ENCODE measurements at regions not wholly inside any gene's neighbourhood (a gene's known extent, or its start where the extent isn't known, plus 50 kb on each side); places are given as distances from the start of the nearest gene placed in this dataset.

DNA sequence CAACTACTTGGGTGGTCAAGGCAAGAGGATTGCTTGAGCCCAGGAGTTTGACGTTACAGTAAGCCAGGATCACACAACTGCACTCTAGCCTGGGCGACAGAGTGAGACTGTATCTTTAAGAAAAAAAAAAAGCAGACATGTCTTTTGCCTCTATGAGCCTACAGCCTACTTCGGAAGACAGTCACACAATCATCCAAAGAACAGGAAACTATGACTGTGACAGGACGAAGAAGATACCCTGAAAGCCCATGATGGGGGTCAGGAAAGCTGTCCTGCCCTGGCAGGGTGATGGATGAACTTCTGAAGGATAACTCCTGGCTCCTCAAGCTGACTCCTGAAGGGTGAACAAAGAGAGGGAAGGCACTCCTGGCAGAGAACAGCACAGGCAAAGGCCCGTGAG lies 251.7 kb upstream of the SIX2 start:
- no peaks in the 10 kb centered on the region for H3K36me3 ChIP-seq
- no peak overlapping the region for H3K27ac ChIP-seq (replicated peaks)
- no peak overlapping the region for H3K4me3 ChIP-seq
- peaks cover 20% of the 10 kb centered on the region for H3K4me1 ChIP-seq
- TF ChIP-seq, protein P1, sequence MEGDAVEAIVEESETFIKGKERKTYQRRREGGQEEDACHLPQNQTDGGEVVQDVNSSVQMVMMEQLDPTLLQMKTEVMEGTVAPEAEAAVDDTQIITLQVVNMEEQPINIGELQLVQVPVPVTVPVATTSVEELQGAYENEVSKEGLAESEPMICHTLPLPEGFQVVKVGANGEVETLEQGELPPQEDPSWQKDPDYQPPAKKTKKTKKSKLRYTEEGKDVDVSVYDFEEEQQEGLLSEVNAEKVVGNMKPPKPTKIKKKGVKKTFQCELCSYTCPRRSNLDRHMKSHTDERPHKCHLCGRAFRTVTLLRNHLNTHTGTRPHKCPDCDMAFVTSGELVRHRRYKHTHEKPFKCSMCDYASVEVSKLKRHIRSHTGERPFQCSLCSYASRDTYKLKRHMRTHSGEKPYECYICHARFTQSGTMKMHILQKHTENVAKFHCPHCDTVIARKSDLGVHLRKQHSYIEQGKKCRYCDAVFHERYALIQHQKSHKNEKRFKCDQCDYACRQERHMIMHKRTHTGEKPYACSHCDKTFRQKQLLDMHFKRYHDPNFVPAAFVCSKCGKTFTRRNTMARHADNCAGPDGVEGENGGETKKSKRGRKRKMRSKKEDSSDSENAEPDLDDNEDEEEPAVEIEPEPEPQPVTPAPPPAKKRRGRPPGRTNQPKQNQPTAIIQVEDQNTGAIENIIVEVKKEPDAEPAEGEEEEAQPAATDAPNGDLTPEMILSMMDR (IDR thresholded peaks at IDR 0.05; ENCODE audit: borderline replicate concordance), result no peak
- intact Hi-C loops (cut with micrococcal nuclease), result no loop called here
- H3K9me3 ChIP-seq (replicated peaks), result no peaks in the 10 kb centered on the region
- peaks cover 28% of the 10 kb centered on the region for H3K27me3 ChIP-seq (ENCODE audit: low read depth)
- DNase-seq, result no peak

DNA sequence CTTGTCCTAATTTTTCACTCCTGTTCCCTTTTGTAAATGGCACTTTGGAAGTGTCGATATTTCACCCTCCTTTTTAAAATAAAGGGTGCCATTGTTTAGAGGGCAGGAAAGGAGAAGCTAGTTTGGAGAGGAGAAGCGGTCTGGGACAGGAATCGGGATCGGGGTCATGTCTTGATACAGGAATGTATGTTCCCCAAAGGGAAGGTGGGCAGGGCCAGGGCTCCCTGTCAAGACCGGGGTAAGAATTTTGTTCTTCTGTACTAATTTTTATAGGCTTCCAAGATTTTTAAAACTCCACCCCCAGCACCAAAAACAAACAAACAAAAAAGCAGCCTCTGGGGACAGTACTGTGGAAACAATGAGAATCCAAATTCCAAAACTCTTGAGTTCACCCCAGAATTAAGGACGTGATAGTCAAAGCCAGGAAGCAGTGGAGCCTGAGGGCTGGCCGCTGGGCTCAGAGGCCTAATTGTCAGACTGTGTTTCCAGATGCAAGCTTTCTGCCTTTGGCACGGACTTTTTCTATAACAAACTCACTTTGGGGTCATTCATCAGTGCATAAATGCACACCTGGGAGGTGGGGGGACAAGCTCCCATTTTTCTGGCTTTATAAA lies 250.4 kb upstream of the SIX2 start:
- DNase-seq, result no peak
- intact Hi-C loops (cut with micrococcal nuclease), result no loop called here
- Histone ChIP-seq H3K27me3 (ENCODE audit: low read depth) (peaks cover 28% of the 10 kb centered on the region), H3K4me1 (peaks cover 20% of the 10 kb centered on the region), H3K9me3 (replicated peaks) (no peaks in the 10 kb centered on the region), H3K4me3 (no peak overlapping the region), H3K36me3 (no peaks in the 10 kb centered on the region), H3K27ac (replicated peaks) (peak overlapping the region; percentile 36)
- TF ChIP-seq, protein P1 (IDR thresholded peaks at IDR 0.05; ENCODE audit: borderline replicate concordance), result no peak

DNA sequence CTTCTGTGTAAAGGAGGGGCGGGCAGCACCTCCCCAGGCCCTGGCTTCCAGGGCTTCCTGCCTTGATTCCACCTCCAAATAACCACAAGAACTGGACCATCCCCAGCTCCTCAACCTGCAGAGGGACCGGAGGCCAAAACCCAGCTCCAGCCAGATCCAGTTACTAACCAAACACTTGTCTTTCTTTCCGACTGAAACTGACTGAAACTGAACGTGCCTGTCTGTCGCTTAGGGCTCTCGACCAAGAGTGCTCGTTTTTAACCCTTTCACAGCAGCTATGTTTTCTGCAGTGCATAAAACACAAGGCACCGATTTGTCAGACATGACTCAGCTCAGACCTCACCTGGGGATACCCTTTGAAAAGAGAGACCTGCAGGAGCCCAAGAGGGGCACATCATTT lies 249.9 kb upstream of the SIX2 start:
- Histone ChIP-seq H3K4me3 (no peak overlapping the region), H3K27ac (replicated peaks) (peak overlapping the region; percentile 36), H3K9me3 (replicated peaks) (no peaks in the 10 kb centered on the region), H3K4me1 (peaks cover 20% of the 10 kb centered on the region), H3K36me3 (no peaks in the 10 kb centered on the region), H3K27me3 (ENCODE audit: low read depth) (peaks cover 24% of the 10 kb centered on the region)
- TF ChIP-seq, protein P1 (IDR thresholded peaks at IDR 0.05; ENCODE audit: borderline replicate concordance), result no peak
- intact Hi-C loops (cut with micrococcal nuclease), result no loop called here
- DNase-seq, result no peak

DNA sequence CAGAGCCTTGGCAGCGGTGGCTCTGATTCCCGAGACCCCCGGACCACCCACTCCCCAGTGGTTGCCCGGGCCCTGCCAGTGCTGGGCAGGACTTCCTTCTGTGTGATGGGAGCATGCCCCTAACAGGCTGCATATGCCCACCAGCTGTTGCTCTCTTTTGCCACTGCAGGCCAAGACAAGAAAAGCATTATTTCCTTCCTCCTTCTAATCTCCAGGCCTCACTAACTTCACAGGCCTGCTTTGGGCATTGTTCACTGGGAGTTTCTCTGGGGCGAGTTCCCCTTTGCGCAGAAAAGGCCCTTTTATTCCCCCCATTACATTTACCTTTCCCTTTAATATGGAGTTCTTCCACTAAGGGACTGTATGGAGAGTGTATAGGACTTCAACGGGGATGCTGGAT lies 249.1 kb upstream of the SIX2 start:
- no peak for DNase-seq
- Histone ChIP-seq H3K4me1 (peaks cover 20% of the 10 kb centered on the region), H3K27me3 (ENCODE audit: low read depth) (peaks cover 16% of the 10 kb centered on the region), H3K36me3 (no peaks in the 10 kb centered on the region), H3K9me3 (replicated peaks) (no peaks in the 10 kb centered on the region), H3K27ac (replicated peaks) (peak overlapping the region; percentile 22), H3K4me3 (no peak overlapping the region)
- intact Hi-C loops (cut with micrococcal nuclease), result no loop called here
- TF ChIP-seq, protein P1 (IDR thresholded peaks at IDR 0.05; ENCODE audit: borderline replicate concordance), result no peak

DNA sequence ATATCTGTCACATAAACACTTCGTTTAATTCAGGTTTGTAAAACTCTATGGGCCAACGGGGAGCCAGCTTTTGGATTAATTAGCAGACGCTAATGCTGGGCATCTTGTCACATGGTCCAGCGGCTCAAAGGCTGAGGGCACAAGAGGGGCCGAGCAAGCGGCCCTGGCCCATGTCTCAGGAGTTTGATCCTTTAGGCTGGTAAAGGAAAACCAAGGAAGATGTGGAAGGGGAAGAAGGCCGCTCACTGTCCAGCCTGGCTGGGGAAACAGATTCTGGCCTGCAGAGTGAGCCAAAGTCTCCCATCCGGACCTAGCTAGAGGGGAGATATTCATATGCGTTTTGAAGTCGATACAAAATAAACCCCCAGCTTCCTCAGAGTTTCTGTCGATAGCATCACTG lies 248.6 kb upstream of the SIX2 start:
- TF ChIP-seq, protein P1 (IDR thresholded peaks at IDR 0.05; ENCODE audit: borderline replicate concordance), result no peak
- no peaks in the 10 kb centered on the region for H3K36me3 ChIP-seq
- DNase-seq, result no peak
- intact Hi-C loops (cut with micrococcal nuclease), result no loop called here
- peaks cover 13% of the 10 kb centered on the region for H3K27me3 ChIP-seq (ENCODE audit: low read depth)
- H3K4me3 ChIP-seq, result no peak overlapping the region
- H3K4me1 ChIP-seq, result peaks cover 20% of the 10 kb centered on the region
- H3K27ac ChIP-seq (replicated peaks), result no peak overlapping the region
- no peaks in the 10 kb centered on the region for H3K9me3 ChIP-seq (replicated peaks)
